ENCODE measurements at regions not wholly inside any gene's neighbourhood (a gene's known extent, or its start where the extent isn't known, plus 50 kb on each side); places are given as distances from the start of the nearest gene placed in this dataset.
A peak's percentile ranks its signal among the peaks of the same experiment; 100 is the strongest.

DNA sequence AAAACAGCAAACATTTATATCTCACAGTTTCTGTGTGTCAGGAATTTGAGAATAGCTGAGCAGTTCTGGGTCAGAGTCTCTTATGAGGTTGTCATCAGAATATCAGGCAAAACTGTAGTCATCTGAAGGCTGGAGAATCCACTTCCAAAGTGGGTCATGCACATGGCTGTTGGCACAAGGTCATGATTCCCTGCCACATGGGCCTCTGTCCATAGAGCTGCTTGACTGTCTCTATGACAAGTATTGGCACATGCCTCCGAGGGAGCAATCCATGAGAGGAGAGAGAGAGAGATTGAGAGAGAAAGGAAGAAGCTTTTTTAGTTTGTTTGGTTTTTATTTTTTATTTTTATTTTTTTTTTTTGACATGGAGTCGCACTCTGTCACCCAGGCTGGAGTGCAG is 101.8 kb upstream of the DDX18 start:
- DNase-seq = no peak

DNA sequence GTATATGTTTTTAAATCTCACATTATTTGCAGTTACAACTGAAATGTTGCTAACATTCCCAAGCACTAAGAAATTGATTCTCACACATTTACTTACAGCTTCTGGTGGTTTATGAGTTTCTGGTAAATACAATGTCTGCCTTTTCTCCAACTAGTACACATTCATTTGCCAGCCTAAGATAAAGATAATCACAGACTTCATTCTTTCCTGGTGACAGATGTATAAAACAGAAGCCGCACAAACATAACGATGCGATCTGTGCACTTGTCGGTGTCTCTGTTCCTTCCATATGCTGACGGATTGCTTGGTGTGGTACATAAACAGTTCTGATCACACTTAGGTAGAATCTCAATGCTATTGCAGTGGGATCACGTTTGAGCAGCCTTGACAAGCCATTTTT is 100.4 kb upstream of the DDX18 start:
- no peak for DNase-seq

DNA sequence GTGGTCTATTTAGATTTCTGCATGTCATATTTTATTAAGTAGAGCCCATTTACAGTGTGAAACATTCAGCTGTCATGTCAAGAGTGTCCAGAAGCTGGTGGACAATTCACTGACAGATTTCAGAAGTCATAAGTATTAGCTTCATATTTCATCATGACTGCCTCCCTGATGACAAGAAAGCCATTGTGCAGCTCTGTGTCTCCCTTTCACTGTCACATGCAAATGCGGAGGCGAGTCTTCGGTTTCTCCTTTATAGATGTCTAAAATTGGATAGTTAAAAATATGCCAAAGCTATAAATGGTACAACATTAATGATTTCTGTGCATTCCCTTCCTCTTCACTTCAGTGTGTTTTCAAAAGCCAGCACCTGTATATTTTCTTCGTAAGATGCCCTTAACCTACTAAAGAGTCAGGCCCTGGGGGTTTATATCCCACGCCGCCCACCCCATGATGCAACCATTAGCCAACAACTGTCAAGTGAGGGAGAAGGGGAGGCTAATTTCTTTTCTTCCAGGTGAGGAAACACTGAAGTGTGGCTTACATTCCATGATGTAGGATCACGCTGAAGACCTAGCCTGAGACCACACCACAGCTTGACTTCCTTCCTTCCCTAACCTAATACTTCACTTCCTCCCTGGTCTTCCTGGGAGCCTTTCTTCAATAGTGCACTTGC is 99.6 kb upstream of the DDX18 start:
- peak in 1 of 51 donors; percentile 12 for DNase-seq

DNA sequence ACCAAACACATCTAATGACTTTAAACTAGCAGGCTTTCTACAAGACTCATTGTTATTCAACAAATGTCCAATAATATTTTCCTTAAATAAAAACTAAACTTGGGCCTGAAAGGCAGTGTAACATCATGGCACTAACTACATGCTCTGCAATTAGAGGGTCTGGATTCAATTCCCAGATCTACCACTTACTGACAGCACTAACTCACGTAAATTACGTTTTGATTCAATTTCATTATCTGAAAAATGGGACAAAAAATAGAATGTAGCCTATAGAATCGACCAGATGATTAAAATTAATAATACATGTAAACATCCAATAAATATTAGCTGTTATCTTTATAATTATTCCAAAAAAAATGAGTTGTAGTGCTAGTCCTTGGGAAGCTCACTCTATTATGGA is 98.0 kb upstream of the DDX18 start:
- DNase-seq = no peak

DNA sequence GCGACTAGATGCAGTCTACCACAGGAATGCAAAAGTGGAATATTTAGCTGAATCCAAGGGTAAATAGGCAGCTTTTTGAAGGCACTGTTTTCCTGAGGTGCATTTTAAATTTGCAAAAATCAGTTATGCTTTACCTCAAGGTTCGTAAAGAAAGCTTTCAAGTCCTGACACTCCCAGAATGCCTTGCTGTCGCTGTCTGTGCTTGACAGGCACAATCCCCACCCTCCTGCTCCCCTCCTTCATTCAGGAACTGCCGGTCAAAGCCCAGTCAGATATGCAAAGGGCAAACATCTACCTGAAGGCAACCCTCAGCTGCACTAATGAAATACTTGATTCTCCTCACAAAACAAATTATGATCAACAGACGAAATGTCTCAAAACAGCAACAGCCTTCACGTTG is 97.4 kb upstream of the DDX18 start:
- no peak for DNase-seq

DNA sequence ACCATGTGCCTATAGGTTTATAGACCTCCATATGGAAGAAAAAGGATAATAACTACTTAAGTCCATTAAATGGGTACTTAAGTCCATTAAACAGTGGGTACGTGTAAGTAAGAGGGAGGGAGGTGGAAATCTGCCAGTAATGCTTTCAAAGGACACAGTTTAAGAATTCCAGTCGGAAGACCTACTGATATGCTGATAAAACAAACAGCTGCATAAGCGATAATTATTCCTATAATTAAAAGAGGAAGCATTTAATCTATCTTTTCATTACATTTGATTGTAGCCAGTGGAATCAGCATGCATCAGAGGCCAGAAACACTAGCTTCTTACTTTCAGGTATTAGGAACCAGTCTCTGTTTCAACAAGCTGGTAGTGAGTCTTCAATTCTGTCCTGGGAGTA is 96.4 kb upstream of the DDX18 start:
- DNase-seq = no peak

DNA sequence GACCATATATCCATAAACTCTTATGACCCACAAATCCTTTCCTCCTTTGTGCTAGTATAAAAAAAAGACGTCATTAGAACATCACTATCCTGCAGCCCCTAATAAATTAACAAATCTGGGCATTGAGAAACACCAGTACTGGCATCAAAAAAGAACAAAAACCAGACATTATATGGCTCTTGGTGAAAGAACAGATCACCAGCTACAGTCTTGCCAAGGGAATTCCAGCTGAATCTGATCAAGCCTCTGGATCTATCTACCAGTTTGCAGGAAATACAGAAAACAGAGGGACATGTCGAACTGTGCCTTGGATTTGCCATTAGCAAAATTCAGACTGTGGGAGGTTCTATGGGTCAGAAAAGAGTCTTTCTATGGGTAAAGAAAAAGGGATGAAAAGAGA is 93.7 kb upstream of the DDX18 start:
- DNase-seq = no peak

DNA sequence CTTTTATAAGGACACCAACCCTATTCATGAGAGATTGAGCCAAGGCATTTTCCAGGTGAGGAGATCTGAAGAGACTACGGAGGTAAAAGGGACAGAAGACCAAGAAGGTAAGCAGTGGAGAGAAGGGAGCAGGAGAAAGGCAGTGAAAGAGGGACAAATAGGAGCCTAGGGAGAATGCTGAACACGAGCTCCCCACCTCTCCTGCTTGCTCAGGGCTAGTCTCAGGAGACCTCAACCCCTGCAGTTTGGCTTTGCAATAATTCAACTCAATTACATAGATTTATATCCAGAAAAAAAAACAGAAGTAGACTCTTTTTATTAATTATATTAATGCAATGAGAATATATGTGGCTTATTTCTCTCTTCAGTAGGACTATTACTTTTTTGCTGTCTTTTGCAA is 91.0 kb upstream of the DDX18 start:
- no peak for DNase-seq

DNA sequence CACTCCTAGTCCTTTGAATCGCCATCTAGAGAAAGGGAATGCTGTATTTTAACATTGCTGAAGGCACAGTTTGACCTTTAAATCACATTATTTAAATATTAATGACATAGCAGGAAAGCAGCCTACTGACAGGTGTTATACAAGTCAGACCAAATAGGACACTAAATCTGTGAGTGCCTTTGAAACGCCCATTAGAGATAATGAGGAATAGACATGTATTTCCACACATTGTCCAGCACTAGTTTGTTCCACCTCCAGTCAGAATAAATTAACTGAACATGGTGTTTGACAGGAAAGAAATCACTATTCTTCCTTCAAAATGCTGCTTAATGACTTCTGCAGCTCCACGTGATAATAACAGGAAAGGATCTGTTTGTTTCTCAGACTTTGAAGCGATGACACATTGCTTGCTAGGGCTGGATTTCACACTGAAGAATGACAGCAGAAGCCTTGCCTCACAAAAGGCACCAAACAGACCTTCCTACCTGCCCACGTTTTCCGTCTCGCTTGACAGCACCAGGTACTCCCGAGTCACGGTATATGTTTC is 90.5 kb upstream of the DDX18 start:
- DNase-seq = no peak

DNA sequence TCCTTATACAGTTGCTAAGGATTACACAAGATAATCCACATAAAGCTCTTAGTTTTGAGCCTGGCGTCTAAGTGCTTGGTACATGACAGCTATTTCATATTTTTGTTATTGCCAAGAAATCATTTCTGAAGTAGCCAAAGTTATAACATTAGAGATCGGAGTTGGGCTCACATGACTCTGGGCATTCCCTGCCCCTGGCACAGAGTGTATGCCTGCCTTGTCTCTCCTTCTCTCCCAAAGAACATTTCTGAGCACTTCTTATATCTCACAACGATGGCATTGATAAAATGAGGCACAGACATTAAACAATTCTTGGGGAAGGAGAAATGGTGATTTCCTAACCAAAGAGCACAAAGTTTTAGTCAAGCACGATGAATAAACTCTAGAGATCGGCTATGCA is 87.7 kb upstream of the DDX18 start:
- DNase-seq = no peak

DNA sequence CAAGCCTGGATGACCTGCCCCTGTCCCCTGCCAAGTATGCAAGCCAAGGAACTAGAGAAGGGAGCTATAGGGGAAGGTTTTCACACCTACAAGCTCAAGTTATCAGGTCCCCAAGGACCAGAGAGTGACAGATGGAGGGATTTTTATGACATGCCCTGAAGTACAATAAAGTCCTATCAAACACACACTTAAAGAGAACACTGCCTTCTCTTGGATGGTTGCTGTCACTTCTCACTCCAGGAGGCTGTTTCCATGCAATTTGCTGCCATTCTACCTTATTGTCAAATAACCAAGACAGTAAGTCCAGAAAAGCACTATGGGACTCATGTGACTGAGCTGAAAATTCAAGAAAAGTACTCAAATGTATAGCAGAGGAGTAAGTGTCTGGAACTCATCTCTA is 76.6 kb upstream of the DDX18 start:
- no peak for DNase-seq

DNA sequence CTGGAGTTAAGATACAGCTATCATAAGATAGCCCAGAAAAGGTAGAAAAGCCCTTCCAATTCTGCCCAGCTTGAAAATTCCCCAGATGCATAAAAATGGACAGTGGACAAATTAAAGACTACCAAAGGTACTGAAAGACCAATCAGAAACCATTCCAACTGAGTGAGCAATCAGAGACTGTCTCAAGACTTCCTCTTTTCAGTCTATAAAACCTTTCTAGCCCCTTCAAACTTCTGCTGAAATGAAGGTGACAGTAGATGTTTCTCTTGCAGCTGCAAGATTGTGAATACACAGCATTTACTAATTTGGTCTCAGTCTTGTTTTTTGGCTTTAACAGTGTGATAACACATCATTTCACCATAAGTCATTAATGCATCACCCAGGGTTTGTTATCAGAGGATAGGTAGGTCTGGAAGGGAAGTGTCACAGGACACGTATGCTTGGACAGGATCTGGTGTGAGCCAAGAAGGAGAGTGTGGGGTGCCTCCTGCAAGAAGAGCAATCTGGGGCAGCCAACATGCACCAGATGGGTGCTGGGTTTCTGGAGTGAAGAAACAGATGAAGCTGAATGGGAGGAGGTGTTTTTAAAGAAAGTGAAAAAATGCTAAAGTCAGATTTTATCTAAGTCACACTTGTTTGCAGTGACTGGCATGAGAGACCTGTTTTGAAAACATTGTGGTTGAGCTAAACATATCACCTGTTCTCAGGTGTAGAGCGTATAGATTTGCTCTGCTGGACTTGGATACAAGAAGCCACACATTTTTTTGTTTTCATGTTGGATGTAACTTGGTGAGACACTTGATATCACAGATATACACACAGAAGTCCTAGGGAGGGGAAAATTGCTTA is 75.3 kb upstream of the DDX18 start:
- DNase-seq = no peak

DNA sequence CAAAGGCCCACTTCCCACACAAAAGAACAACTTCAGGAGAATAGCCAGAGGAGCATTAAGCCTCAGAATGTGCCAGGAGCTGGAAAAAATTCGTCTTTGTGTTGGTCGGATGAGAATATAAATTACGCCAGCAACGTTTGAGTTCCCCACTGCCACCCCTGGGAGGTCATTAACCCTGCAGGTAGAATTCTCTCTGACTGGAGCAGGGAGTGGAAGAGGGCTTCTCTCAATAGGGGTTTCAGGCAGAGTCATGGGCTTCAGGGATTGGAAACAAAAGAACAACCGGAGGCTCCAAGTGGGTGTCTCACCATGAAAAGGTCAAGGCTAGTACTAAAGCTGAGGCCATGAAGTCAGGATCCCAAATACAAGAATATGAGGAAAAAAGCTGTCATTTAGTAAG is 69.0 kb upstream of the DDX18 start:
- DNase-seq = no peak

DNA sequence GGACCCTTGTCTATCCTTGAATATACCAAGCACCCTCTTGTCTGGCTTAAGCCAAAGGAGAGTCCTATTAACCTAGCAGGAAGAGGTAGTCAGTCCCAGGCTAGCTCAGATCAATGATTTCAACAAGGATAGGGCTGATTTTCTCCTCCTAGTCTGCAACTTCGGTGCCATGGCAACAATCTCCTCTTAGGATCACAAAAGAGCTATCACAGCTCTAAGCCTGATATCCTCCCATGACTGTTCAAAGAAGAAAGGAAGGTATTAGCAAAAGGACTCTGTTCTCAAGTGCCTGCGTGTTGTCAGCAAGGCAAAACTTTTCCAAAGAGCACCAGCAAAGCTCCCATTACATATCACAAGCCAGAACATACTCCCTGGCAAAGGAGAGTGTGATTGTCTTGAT is 58.7 kb upstream of the DDX18 start:
- DNase-seq = no peak

DNA sequence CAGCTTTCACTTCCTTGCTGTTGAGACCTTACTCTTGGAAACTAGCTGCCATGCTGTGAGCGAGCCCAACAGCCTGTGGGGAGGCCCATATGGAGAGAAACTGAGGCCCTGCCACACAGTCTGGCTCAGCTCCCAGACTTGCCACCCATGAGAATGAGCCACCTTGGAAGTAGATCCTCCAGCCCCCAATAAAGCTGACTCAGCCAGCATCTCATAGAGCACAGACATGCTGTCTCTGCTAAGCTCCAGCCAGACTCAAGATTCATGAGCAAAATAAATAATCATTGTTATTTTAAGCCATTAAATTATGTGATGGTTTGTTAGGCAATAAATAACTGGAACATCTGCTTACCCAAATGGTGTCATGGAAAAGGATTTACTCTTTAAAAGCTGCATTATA is 53.6 kb upstream of the DDX18 start:
- no peak for DNase-seq

DNA sequence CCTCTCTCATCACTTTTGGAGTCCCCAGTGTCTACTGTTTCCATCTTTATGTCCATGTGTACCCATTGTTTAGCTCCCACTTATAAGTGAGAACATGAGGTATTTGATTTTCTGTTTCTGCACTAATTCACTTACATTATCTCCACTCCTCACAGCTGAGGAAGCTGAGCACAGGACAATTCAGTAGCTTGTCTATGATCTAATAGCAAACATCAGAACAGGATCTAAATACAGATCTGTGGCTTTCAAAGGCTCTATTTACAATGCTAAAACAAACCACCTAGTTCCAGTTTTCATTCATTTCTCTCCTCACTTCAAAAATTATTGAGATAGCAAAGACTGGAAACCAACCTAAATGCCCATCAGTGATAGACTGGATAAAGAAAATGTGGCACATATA is 52.0 kb upstream of the DDX18 start:
- no peak for DNase-seq

DNA sequence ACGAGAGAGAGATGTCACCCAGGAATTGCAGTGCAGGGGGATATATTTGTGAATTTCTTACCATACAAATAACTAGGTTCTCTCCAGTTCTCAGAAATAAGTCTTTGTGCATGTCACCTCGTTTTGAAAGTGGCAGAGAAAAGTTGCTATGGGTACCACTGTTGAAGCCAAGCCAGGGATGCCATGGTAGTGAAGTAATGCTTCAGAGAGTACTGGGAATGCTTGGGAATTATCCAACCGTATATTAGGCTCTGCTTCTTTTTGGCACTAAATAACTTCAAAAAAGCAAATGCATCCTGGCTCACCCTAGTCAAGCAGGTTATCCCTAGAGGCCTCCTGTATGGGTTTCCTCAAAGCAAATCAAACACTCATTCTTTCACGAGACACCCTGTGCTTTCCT is 50.7 kb upstream of the DDX18 start:
- peak in 3 of 51 donors; percentile 5 to 19 (median 17) for DNase-seq

Measured in hypothalamus (tissue), 51 donors.